ENCODE measurements at regions not wholly inside any gene's neighbourhood (a gene's known extent, or its start where the extent isn't known, plus 50 kb on each side); places are given as distances from the start of the nearest gene placed in this dataset.

DNA sequence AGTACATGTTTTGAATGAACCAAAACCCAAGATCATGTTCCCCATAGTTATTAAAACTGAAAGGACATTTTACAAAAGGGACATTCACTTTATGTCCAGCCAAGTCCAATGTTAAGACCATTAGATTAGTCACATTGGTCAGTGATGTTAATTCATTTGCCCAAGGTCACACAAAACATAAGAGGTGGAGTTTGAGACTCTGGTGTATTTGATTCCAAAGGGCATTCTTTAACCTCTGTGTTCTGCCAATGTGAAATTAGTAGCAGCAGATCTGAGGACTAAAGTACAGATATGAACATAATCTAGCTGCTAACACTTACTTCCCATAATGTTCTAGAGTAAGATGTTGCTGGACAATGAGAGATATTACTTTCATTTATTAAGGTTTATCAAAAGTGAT is 425.6 kb downstream of the TUSC7 start:
- no peak for DNase-seq

- DNase-seq = no peak
Measured at GRCh38 chr3:117136003-117136402, 426.4 kb downstream of the TUSC7 start.

GRCh38 chr3:117137065-117137464 is 427.5 kb downstream of the TUSC7 start:
- DNase-seq = no peak

DNA sequence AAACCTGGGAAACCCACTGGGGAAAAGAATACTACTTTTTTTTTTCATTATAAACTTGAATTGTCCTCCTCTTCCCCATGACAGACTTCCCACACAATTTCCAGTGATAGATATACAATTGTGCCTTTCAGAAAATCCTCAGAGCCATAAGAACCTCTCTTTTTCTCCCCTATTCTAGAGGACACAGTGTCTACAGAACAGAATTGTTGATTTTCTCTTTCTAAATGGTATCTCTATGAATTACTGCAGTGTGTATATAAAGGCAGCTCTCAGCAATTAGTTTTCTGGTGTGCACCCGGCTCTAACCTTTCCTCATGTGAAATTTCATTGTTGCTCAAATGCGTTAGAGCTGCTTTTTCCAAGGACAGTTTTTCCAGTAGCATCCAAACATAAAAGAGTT is 430.1 kb downstream of the TUSC7 start:
- DNase-seq = no peak

DNA sequence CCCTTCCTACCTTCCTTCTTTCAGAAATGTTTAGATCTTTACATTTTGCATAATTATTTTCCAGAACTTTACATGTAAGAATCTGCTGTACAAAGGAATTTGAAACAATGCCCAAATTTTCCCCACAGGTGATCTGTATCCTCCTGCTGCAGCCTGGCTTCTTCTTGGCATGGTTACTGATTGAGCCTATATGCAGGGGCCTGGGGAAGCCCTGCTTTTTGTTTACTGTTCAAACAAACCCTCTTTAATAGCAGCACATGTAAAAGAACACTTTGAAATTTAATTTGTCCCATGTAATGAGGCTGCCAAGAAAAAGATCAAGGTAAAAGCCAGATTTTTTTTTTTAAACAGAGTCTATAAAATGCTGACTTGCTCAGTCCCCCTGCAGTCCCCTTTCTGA is 432.2 kb downstream of the TUSC7 start:
- DNase-seq = no peak

GRCh38 chr3:117144853-117145252 is 435.3 kb downstream of the TUSC7 start:
- DNase-seq = no peak

GRCh38 chr3:117145677-117146076 is 436.1 kb downstream of the TUSC7 start:
- no peak for DNase-seq

DNA sequence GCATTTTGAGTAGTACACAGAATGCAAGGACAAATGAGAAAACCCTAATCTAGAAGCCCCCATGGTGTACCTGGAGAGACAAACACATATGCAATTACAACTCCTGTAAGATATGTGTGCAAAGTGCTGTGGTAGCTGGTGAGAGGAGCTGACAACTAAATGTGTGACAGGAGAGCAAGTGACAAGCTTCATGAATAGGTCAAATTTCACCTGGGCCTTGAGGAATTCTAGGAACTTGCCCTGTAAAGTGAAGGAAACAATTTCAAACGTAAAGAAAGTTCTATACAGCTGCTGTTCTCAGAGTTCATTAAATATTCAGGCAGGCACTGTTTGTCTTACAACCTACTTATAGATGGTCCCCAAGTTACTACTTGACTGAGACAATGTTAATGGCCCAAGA is 437.0 kb downstream of the TUSC7 start:
- no peak for DNase-seq

- no peak for DNase-seq
Measured at GRCh38 chr3:117149584-117149983, 440.0 kb downstream of the TUSC7 start.

GRCh38 chr3:117150628-117151027 is 441.0 kb downstream of the TUSC7 start:
- DNase-seq = no peak

- no peak for DNase-seq
Measured at GRCh38 chr3:117160176-117160575, 450.6 kb downstream of the TUSC7 start.

DNA sequence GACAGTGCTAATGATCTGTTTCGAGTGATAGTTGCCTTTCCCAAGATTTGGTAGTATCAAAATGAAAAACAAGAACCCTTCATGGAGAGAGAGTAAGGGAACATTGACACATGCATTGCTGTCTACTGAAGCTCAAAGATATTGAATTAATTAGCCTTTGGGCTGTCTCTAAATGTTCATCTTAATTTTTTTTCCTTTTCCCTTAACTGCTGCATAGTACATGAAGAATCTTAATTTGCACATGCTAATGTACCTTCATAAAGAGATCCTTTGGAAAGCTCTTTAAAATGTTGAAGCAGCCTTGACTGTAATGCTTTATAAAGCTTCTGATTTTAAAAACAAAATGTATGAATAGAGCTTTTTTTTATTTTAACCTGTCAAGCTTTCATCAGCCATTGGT is 452.2 kb downstream of the TUSC7 start:
- no peak for DNase-seq

DNA sequence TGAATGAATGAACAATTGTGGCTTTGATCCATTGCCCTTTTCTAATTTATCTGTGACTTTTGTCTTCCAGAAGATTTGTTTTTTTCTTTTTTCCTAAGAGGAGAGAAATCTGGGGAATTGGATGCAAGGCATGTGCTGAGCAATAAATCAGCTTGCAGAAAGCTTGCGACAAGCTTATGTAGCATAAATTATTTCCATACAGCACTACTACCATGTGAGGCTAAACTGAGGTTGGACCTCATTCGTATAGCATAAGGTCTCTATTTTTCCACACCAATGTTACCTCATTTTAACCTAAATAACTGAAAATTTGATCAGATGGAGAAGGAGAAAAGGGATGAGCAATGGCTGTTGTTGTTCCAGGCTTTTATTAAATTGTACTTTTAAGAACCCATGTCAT is 455.6 kb downstream of the TUSC7 start:
- no peak for DNase-seq

DNA sequence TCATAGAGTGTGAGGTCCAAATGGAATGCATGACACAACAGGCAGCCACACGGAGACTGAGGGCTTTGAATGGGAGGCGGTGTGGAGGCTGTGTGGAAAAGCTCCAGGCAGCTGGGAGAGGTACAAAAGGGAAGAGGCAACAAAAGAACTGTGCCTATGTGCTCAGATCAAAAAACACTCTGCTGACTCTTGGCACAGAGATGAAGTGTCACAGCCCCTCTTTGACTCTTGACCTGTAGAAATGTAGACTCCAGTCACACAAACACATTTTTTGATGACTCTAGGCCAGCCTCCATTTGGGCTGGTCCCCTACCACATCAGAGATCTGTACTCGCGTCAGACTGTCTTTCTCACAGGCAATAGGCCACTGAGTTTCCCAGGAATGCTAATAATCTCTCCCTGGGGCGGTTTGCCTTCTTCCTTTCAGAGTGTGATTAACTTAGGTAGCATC is 456.0 kb downstream of the TUSC7 start:
- DNase-seq = no peak

GRCh38 chr3:117168896-117169295 is 459.3 kb downstream of the TUSC7 start:
- DNase-seq = no peak

DNA sequence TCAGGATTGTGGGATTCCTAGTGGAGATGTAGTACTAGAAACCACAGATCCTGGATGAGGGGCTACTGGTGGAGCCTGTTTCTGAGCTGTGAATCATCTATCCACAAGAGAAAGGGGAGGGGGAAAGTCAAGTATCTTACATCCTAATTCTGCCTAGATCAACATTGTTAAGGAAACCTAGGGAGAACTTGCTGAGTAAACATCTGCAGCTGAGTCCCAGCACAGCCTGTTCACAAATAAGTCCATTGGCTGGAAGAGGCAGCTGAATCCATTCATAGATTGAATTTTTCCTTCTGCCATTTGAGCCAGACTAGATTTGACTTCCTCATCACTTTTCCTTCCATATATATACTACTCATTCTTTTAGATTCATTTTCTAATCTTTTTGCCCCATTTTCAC is 460.5 kb downstream of the TUSC7 start:
- DNase-seq = no peak

DNA sequence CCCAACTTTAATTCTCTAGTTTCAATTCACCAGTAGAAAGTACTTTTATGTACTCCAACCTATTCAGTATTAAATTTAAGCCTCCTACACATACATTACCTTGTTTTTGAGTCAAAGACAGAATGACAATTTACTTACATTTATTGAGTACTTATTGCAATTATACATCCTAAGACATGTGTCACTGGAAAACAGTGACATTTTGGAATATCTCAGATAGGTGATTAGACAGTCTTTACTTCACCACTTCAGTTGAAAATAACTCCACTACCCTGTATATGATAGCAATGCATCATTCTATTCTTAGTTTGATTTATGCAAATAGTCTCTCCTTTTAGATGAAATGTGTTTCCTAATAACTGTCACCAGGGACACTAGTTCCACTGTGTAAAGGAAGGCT is 461.5 kb downstream of the TUSC7 start:
- DNase-seq = no peak

GRCh38 chr3:117172426-117172825 is 462.8 kb downstream of the TUSC7 start:
- no peak for DNase-seq

DNA sequence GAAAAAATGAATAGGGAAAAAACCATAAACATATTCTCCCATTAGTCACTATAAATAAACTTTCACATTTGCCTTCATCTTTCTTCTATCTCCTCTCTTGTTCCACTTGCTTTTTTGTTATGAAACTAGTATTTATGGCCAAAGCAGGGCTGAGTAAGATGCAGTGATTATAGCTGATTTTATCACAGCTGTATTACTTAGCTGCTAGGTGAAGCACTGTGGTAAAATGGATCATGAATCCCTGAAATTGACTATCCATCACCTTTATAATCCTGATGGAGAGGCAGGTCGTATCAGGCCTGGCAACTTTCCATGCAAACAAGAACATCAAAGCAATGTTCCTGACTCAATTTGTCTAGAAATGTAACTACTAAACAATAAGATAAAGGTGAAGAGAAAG is 471.6 kb downstream of the TUSC7 start:
- no peak for DNase-seq

DNA sequence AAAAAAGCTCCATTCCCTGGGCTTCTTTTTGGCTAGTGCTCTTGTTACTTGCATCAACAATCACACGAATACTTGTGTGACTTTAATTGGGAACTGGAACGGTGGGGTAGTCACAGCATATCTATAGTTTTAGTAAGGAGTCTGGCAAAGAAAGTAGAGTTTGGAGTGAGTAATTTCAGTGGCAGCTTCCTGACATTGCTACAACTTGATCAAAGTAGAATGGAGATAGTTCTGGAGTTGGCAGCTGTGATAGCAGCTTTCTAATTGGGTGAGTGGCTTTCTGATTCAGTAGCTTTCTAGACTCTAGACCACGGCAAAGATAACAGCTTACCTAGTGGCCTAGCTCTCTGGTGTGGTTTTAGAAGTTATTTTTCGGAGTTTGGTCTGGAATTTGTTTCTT is 475.0 kb downstream of the TUSC7 start:
- DNase-seq = no peak

DNA sequence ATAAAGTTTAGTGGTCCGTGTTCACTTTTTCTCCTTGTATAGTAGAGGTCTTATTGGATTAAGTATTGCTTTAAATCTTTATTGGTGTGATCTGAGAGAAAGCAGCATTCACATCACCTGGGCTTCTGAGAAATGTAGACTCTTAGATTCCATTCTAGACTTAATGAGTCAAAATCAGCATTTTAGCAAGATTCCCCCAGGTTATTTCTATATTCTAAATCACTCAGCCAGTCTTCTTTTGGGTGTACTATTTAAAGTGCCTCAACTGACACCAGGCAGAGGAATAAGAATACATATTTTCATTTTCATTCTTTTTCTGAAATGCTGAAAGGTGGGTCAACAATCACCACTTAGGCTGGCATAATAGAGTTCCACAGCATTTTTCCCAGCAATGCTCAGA is 481.7 kb downstream of the TUSC7 start:
- DNase-seq = no peak

DNA sequence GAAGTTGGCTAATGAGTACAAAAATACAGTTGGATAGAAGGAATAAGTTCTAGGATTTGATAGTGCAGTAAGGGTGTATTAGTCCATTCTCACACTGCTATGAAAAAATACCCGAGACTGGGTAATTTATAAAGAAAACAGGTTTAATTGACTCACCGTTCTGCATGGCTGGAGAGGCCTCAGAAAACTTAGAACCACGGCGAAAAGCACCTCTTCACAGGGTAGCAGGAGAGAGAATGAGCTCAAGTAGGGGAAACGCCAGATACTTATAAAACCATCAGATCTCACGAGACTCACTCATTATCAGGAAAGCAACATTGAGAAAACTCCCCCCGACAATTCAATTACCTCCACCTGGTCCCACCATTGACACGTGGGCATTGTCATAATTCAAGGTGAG is 483.3 kb downstream of the TUSC7 start:
- DNase-seq = no peak

DNA sequence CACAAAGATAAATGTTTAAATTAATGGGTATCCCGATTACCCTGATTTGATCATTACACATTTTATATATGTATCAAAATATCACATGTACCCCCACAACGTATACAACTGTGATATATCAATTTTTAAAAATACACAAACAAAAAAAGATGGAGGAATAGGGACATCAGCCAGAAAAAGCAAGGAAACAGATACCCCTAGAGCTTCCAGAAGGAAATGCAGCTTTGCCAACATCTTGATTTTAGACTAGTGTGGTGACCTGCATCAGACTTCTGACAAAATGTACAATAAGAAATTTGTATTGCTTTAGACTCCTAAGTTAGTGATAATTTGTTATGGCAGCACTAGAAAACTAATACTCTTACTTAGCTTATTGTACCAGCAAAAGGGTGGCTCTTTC is 483.8 kb downstream of the TUSC7 start:
- no peak for DNase-seq

GRCh38 chr3:117195034-117195433 is 485.5 kb downstream of the TUSC7 start:
- DNase-seq = no peak

DNA sequence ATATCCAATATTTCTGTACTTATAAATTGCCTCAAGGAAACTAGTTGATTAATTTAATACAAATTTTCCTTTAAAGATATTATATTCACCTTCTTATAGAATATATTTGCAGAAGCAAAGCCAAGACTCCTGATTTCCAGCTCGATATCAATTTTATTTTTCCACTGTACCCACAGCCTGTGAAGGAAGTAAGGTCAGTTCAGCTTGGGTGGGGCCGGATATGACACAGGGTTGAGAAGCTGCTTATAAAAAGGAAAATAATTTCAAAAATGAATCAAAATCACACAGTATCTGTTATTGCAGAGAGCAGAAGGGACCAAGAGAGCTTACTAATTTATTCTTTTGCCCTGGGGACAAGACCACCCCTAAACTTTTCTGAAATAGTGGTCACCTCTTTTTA is 491.4 kb downstream of the TUSC7 start:
- no peak for DNase-seq

Data from CD4-positive, alpha-beta T cell treated with Interleukin-17A for 1 hour (primary cell).